ENCODE measurements at regions not wholly inside any gene's neighbourhood (a gene's known extent, or its start where the extent isn't known, plus 50 kb on each side); places are given as distances from the start of the nearest gene placed in this dataset.

DNA sequence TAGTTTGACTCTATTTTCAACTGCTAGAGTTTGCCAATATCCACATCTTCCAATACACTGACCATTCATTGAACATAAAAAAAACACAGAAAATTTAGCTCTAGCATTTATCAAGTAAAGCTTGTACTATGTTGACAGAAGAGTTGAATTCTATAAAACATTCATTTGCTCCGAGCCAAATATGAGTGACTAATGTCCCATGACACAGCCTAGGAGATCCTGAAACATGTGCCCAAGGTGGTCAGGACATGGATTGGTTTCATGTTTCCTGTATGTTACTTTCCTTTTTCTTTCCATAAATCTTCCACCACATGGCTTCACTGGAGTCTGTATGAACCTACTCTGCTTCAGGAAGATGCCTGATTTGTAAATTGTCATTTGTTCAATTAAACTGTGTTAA lies 122.4 kb upstream of the PRDM9 start (continued):
- TF ChIP-seq KDM4B (CRISPR knock-in tag; IDR thresholded peaks at IDR 0.05) (no peak), CBX2 (IDR thresholded peaks at IDR 0.05; ENCODE audit: low read depth, low read length) (no peak), CBX2 (CRISPR knock-in tag; IDR thresholded peaks at IDR 0.05; ENCODE audit: low read depth) (no peak)
- TF ChIP-seq, protein P1, sequence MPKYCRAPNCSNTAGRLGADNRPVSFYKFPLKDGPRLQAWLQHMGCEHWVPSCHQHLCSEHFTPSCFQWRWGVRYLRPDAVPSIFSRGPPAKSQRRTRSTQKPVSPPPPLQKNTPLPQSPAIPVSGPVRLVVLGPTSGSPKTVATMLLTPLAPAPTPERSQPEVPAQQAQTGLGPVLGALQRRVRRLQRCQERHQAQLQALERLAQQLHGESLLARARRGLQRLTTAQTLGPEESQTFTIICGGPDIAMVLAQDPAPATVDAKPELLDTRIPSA (CRISPR knock-in tag; IDR thresholded peaks at IDR 0.05; ENCODE audit: borderline replicate concordance), result no peak

DNA sequence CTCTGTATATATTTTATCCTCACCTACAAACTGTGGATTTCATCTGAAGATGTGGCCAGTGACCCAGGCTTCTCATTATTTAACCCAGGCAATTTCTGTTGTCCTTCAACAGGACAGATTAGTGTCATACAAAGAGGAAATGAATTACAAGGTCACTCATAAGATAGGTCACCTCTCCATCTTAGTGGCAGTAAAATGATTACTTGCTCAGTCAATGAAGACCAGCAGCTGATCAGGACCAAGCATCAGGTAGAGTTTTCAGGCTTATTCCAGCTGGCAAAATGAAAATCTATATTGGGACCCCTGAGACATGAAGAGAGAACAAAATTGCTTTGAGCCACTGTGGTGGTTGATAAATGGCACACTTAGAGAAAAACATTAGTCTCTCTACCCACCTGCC lies 135.2 kb upstream of the PRDM9 start:
- H3K4me2 ChIP-seq (ENCODE audit: low read depth, low read length), result no peak overlapping the region
- no peak overlapping the region for H3K27ac ChIP-seq (ENCODE audit: extremely low read length, insufficient read depth, low read length)
- ATAC-seq (no peak), FAIRE-seq (no peak), DNase-seq (ENCODE audit: low spot score) (no peak)
- ChIA-PET CTCF (ENCODE audit: low intra/inter-chr PET ratio, low total read pairs) (no interaction called here), POLR2A (no interaction called here)
- no peak overlapping the region for H3K4me3 ChIP-seq (replicated peaks in 1 of 3; ENCODE audit: insufficient read depth in 1 of 3, low read depth in 2 of 3, low read length in 3 of 3)
- intact Hi-C loops (cut with micrococcal nuclease; ENCODE audit: unreplicated experiment), result no loop called here
- H3K9ac ChIP-seq (ENCODE audit: insufficient read depth, low read depth, low read length), result no peak overlapping the region
- no peak overlapping the region for H2AFZ ChIP-seq (ENCODE audit: low read length)
- H3K36me3 ChIP-seq (replicated peaks in 1 of 2; ENCODE audit: control insufficient read depth in 1 of 2, insufficient read depth in 2 of 2, low read length in 2 of 2), result no peaks in the 10 kb centered on the region
- H3K27me3 ChIP-seq (ENCODE audit: control insufficient read depth in 1 of 2, insufficient read depth in 2 of 2, low read length in 2 of 2), result no peaks in the 10 kb centered on the region
- no peaks in the 10 kb centered on the region for H3K79me2 ChIP-seq (ENCODE audit: insufficient read depth, low read length)
- H4K20me1 ChIP-seq (ENCODE audit: insufficient read depth, low read length), result no peaks in the 10 kb centered on the region
- no TSS peak for BruUV-seq (replicated peaks)
- in situ Hi-C loops (cut with HindIII; ENCODE audit: extremely low pct_ligation_motif_present, low pct_unique_long_range_greater_than_20kb), result no loop called here
- peaks cover 9% of the 10 kb centered on the region for H3K9me3 ChIP-seq (ENCODE audit: low read length)
- no peaks in the 10 kb centered on the region for H3K4me1 ChIP-seq (ENCODE audit: insufficient read depth, low read length)
- TF ChIP-seq, protein P2, sequence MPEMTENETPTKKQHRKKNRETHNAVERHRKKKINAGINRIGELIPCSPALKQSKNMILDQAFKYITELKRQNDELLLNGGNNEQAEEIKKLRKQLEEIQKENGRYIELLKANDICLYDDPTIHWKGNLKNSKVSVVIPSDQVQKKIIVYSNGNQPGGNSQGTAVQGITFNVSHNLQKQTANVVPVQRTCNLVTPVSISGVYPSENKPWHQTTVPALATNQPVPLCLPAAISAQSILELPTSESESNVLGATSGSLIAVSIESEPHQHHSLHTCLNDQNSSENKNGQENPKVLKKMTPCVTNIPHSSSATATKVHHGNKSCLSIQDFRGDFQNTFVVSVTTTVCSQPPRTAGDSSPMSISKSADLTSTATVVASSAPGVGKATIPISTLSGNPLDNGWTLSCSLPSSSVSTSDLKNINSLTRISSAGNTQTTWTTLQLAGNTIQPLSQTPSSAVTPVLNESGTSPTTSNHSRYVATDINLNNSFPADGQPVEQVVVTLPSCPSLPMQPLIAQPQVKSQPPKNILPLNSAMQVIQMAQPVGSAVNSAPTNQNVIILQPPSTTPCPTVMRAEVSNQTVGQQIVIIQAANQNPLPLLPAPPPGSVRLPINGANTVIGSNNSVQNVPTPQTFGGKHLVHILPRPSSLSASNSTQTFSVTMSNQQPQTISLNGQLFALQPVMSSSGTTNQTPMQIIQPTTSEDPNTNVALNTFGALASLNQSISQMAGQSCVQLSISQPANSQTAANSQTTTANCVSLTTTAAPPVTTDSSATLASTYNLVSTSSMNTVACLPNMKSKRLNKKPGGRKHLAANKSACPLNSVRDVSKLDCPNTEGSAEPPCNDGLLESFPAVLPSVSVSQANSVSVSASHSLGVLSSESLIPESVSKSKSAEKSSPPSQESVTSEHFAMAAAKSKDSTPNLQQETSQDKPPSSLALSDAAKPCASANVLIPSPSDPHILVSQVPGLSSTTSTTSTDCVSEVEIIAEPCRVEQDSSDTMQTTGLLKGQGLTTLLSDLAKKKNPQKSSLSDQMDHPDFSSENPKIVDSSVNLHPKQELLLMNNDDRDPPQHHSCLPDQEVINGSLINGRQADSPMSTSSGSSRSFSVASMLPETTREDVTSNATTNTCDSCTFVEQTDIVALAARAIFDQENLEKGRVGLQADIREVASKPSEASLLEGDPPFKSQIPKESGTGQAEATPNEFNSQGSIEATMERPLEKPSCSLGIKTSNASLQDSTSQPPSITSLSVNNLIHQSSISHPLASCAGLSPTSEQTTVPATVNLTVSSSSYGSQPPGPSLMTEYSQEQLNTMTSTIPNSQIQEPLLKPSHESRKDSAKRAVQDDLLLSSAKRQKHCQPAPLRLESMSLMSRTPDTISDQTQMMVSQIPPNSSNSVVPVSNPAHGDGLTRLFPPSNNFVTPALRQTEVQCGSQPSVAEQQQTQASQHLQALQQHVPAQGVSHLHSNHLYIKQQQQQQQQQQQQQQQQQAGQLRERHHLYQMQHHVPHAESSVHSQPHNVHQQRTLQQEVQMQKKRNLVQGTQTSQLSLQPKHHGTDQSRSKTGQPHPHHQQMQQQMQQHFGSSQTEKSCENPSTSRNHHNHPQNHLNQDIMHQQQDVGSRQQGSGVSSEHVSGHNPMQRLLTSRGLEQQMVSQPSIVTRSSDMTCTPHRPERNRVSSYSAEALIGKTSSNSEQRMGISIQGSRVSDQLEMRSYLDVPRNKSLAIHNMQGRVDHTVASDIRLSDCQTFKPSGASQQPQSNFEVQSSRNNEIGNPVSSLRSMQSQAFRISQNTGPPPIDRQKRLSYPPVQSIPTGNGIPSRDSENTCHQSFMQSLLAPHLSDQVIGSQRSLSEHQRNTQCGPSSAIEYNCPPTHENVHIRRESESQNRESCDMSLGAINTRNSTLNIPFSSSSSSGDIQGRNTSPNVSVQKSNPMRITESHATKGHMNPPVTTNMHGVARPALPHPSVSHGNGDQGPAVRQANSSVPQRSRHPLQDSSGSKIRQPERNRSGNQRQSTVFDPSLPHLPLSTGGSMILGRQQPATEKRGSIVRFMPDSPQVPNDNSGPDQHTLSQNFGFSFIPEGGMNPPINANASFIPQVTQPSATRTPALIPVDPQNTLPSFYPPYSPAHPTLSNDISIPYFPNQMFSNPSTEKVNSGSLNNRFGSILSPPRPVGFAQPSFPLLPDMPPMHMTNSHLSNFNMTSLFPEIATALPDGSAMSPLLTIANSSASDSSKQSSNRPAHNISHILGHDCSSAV (CRISPR knock-in tag; IDR thresholded peaks at IDR 0.05; ENCODE audit: borderline replicate concordance), result no peak
- no peak for TF ChIP-seq NR3C1 (CRISPR knock-in tag; IDR thresholded peaks at IDR 0.05)
- TF ChIP-seq NFE2 (CRISPR knock-in tag; IDR thresholded peaks at IDR 0.05), result no peak
- TF ChIP-seq NPAS2 (CRISPR knock-in tag; IDR thresholded peaks at IDR 0.05; ENCODE audit: borderline replicate concordance), result no peak
- no peak for TF ChIP-seq EP300 (IDR thresholded peaks at IDR 0.05; ENCODE audit: low read depth in 2 of 2, low read length in 2 of 2)
- TF ChIP-seq EP300 (CRISPR knock-in tag; IDR thresholded peaks at IDR 0.05; ENCODE audit: borderline replicate concordance), result no peak
- TF ChIP-seq, protein P3, sequence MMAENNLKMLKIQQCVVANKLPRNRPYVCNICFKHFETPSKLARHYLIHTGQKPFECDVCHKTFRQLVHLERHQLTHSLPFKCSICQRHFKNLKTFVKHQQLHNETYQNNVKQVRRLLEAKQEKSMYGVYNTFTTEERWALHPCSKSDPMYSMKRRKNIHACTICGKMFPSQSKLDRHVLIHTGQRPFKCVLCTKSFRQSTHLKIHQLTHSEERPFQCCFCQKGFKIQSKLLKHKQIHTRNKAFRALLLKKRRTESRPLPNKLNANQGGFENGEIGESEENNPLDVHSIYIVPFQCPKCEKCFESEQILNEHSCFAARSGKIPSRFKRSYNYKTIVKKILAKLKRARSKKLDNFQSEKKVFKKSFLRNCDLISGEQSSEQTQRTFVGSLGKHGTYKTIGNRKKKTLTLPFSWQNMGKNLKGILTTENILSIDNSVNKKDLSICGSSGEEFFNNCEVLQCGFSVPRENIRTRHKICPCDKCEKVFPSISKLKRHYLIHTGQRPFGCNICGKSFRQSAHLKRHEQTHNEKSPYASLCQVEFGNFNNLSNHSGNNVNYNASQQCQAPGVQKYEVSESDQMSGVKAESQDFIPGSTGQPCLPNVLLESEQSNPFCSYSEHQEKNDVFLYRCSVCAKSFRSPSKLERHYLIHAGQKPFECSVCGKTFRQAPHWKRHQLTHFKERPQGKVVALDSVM (CRISPR knock-in tag; IDR thresholded peaks at IDR 0.05), result no peak
- TF ChIP-seq U2AF1 (optimal IDR thresholded peaks at IDR 0.05; ENCODE audit: low read depth, low read length), result no peak
- TF ChIP-seq ZBTB7B (CRISPR knock-in tag; IDR thresholded peaks at IDR 0.05), result no peak
- TF ChIP-seq ZNF781 (CRISPR knock-in tag; IDR thresholded peaks at IDR 0.05; ENCODE audit: borderline replicate concordance, not compliant biosample characterization), result no peak

All from HepG2 (cell line).